CD4-positive, alpha-beta memory T cell (primary cell): ENCODE measurements at regions not wholly inside any gene's neighbourhood (a gene's known extent, or its start where the extent isn't known, plus 50 kb on each side); places are given as distances from the start of the nearest gene placed in this dataset.

ENCODE experiments used
- CTCF ChIA-PET: fragments of 350-600 bp; sonication (Branson Sonifier 250); formaldehyde crosslinking; loops from one replicate; lab custom pipeline; 2021; ENCODE audit warnings: inconsistent platforms; ENCODE audit not compliant: partially characterized antibody; lab: Charles Lee
- POLR2A ChIA-PET: fragments of 350-600 bp; sonication (Branson Sonifier 250); formaldehyde crosslinking; loops from one replicate; lab custom pipeline; 2021; ENCODE audit not compliant: partially characterized antibody; lab: Charles Lee
- DNase-seq, 5 donors: peaks; one replicate each; pipeline versions ENCODE4 v3.0.0 to v3.0.0-alpha.2; 2020 to 2022; ENCODE audit warnings: mixed read lengths in 1 of 5
- H3K27ac ChIP-seq: one replicate; pipeline ENCODE4 v1.7.0; 2013; ENCODE audit warnings: low read depth, low read length
- H3K27me3 ChIP-seq: 2 replicates; pipeline ENCODE4 v1.7.0; 2013; ENCODE audit warnings: mild to moderate bottlenecking, low read length, moderate library complexity; ENCODE audit not compliant: insufficient read depth
- H3K36me3 ChIP-seq: 2 replicates; pipeline ENCODE4 v1.7.0; 2013; ENCODE audit warnings: mild to moderate bottlenecking, low read length, moderate library complexity; ENCODE audit not compliant: insufficient read depth
- H3K4me1 ChIP-seq: 2 replicates; pipeline ENCODE4 v1.7.0; 2013; ENCODE audit warnings: mild to moderate bottlenecking, low read length, moderate library complexity; ENCODE audit not compliant: insufficient read depth
- H3K4me3 ChIP-seq, 2 donors: one replicate each; pipeline ENCODE4 v1.7.0; 2013; ENCODE audit warnings: low read length in 2 of 2, mild to moderate bottlenecking in 1 of 2
- H3K9me3 ChIP-seq, 2 donors: one replicate each; pipeline ENCODE4 v1.7.0; 2013; ENCODE audit warnings: low read length in 2 of 2, control low read depth in 1 of 2; ENCODE audit not compliant: control insufficient read depth in 1 of 2
- H3K27ac Mint-ChIP-seq, 7 donors: one replicate each; pipeline ENCODE4 v1.8.0; 2020 to 2021; ENCODE audit warnings: mixed read lengths in 7 of 7, mild to moderate bottlenecking in 6 of 7, inconsistent platforms in 3 of 7, moderate library complexity in 3 of 7
- H3K27me3 Mint-ChIP-seq, 2 donors: one replicate each; pipeline ENCODE4 v1.8.0; 2020 to 2021; ENCODE audit warnings: mixed read lengths in 2 of 2
- H3K36me3 Mint-ChIP-seq, 2 donors: one replicate each; pipeline ENCODE4 v1.8.0; 2020 to 2021; ENCODE audit warnings: mixed read lengths in 2 of 2, inconsistent platforms in 1 of 2, mild to moderate bottlenecking in 1 of 2
- H3K4me1 Mint-ChIP-seq, 4 donors: one replicate each; pipeline ENCODE4 v1.8.0; 2020 to 2021; ENCODE audit warnings: mixed read lengths in 4 of 4, mild to moderate bottlenecking in 1 of 4
- H3K4me3 Mint-ChIP-seq, 8 donors: one replicate each; pipeline ENCODE4 v1.8.0; 2020 to 2021; ENCODE audit warnings: mixed read lengths in 8 of 8, mild to moderate bottlenecking in 7 of 8, moderate library complexity in 6 of 8, inconsistent platforms in 3 of 8
- H3K9me3 Mint-ChIP-seq, 8 donors: one replicate each; pipeline ENCODE4 v1.8.0; 2020 to 2021; ENCODE audit warnings: mixed read lengths in 8 of 8, mild to moderate bottlenecking in 5 of 8, inconsistent platforms in 3 of 8, moderate library complexity in 1 of 8
- intact Hi-C: fragments of 100-400 bp; cut with micrococcal nuclease; formaldehyde crosslinking; loops from one replicate; pipeline ENCODE4 v1.15.1; 2023

DNA sequence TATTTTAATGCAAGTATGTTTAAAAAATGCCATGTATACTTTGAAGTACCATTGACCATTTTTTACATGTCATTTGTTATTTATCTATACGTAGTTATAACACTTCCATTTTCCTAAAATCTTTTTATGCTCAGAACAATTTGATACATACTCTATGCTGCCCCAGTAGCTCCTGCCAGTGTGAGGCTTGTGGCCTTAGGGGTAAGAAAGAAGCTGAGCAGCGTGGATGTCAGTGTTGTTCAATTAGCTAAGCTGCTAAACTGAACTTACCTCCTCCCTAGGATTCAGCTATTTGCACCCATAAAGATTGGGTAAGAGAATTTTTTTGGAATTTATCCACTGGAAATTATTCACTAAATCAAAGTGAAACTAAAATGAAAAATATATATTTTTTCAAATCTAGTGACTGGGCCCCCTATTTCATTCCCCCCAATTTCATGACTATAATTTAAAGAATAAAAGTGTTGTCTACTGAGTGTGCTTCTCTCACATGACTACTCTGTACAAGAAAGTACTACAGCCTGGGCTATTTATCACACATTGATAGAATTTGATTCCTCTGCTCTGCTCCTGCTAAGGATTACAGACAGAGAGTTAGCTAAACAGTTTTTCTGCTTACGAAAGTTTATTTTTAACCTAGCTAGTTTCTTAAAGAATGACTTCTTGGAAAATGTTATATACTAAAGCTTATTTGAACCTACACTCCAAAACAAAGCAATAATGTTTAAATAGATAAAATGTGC, 1030.3 kb upstream of the ADGRL4 start:
- POLR2A ChIA-PET = no interaction called here
- CTCF ChIA-PET = no interaction called here
- H3K4me1 ChIP-seq = no peaks in the 10 kb centered on the region
- intact Hi-C loops = no loop called here
- no peaks in the 10 kb centered on the region for H3K36me3 ChIP-seq
- H3K9me3 ChIP-seq = no peaks in the 10 kb centered on the region
- no peaks in the 10 kb centered on the region for H3K27me3 Mint-ChIP-seq
- H3K4me3 ChIP-seq = no peak overlapping the region
- peaks cover 2 to 17% (median 8%) of the 10 kb centered on the region in 8 donors for H3K9me3 Mint-ChIP-seq
- H3K4me3 Mint-ChIP-seq = no peak overlapping the region
- no peak overlapping the region for H3K27ac Mint-ChIP-seq
- DNase-seq = no peak
- H3K4me1 Mint-ChIP-seq = no peaks in the 10 kb centered on the region
- H3K27ac ChIP-seq = no peak overlapping the region
- H3K27me3 ChIP-seq = no peaks in the 10 kb centered on the region
- H3K36me3 Mint-ChIP-seq = no peaks in the 10 kb centered on the region

DNA sequence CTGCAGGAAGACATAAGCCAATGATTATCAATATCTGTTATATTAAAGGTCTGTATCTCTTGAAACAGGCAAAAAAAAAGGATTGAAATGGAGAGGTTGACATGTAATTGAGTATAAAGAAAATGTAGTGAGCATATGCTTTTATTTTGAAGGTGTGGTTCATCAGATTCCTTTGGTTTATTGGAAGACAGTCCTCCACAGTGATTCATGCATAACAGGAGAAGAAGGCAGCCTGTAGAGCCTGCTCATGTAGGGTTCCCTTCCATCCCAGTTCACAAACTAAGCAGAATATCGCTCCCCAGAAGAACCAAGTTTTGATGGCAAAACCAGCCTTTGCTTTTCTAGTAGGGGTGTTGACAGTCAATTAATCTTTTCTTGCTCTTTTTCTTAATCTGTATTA, 1016.8 kb upstream of the ADGRL4 start:
- Mint-ChIP-seq H3K4me3 (no peak overlapping the region), H3K4me1 (no peaks in the 10 kb centered on the region), H3K9me3 (peaks cover 0 to 12% (median 3%) of the 10 kb centered on the region in 8 donors), H3K27me3 (no peaks in the 10 kb centered on the region), H3K27ac (no peak overlapping the region), H3K36me3 (no peaks in the 10 kb centered on the region)
- DNase-seq = no peak
- intact Hi-C loops = no loop called here
- Histone ChIP-seq H3K4me3 (no peak overlapping the region), H3K36me3 (no peaks in the 10 kb centered on the region), H3K27ac (no peak overlapping the region), H3K4me1 (no peaks in the 10 kb centered on the region), H3K27me3 (no peaks in the 10 kb centered on the region), H3K9me3 (no peaks in the 10 kb centered on the region)
- ChIA-PET CTCF (no interaction called here), POLR2A (no interaction called here)

DNA sequence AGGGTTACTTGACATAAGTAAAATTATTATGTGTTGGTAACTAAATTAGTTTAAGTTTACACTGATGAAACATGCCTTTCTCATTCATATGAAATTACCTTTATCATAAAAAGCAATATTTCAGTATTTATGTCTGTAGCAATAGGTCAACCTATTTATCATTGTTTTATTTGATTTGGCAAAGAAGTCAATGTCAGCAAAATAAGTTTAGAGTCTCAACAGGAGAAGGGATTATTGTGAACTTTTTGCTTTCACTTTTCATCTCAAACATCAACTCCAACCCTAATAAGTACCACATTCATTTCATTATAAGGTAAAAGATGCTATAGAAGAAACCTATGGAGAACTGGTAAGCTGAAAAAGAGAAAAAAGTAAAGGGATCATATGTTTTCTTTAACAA, 1015.4 kb upstream of the ADGRL4 start:
- Mint-ChIP-seq H3K27me3 (no peaks in the 10 kb centered on the region), H3K9me3 (peaks cover 0 to 16% (median 6%) of the 10 kb centered on the region in 8 donors), H3K4me3 (no peak overlapping the region), H3K36me3 (no peaks in the 10 kb centered on the region), H3K27ac (no peak overlapping the region), H3K4me1 (no peaks in the 10 kb centered on the region)
- H3K9me3 ChIP-seq = no peaks in the 10 kb centered on the region
- DNase-seq = no peak
- POLR2A ChIA-PET = no interaction called here
- intact Hi-C loops = no loop called here
- no peaks in the 10 kb centered on the region for H3K27me3 ChIP-seq
- no peak overlapping the region for H3K27ac ChIP-seq
- no peak overlapping the region for H3K4me3 ChIP-seq
- CTCF ChIA-PET = no interaction called here
- no peaks in the 10 kb centered on the region for H3K4me1 ChIP-seq
- no peaks in the 10 kb centered on the region for H3K36me3 ChIP-seq

DNA sequence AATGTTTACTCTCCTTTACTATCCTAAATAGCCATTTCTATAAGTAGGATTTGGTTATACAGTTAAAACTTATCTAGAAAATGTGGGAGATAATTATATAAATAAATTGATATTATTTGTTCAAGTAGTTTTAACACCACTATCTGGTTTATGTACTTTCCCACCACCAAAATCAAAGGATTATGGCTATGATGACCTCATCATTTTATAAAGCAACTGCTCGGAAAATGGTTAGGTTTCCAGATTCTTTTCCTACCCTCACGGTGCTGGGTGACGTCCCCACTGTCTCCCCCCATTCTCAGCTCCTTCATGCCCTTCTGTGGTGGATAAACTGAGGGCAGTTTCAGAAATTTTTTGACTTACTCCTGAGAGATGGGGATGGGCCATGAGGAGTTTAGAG, 1011.8 kb upstream of the ADGRL4 start:
- no peak for DNase-seq
- H3K27me3 ChIP-seq = no peaks in the 10 kb centered on the region
- no peaks in the 10 kb centered on the region for H3K4me1 ChIP-seq
- no peaks in the 10 kb centered on the region for H3K4me1 Mint-ChIP-seq
- no peaks in the 10 kb centered on the region for H3K27me3 Mint-ChIP-seq
- ChIA-PET POLR2A (no interaction called here), CTCF (no interaction called here)
- peaks cover 0 to 11% (median 4%) of the 10 kb centered on the region in 8 donors for H3K9me3 Mint-ChIP-seq
- no peak overlapping the region for H3K27ac ChIP-seq
- H3K4me3 Mint-ChIP-seq = no peak overlapping the region
- no peak overlapping the region for H3K4me3 ChIP-seq
- intact Hi-C loops = no loop called here
- H3K9me3 ChIP-seq = no peaks in the 10 kb centered on the region
- no peak overlapping the region for H3K27ac Mint-ChIP-seq
- H3K36me3 ChIP-seq = no peaks in the 10 kb centered on the region
- H3K36me3 Mint-ChIP-seq = no peaks in the 10 kb centered on the region

DNA sequence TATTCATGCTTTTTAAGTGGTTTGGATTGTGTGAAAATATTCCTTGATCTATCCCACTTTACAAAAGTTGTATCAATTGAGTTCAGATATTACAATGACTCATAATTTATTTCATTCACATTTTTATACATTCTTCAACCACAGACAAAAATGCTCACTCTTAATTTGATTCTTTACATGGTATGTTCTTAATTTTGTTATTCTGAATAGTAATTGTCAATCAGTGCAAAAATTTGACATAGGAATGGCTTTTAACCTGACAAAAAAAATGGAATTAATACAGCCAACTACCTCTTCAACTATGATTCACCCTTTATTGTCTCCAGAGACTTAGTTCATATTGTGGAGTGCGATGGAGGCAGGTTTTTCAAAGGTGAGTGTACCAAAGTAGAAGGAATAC, 1002.4 kb upstream of the ADGRL4 start:
- Mint-ChIP-seq H3K4me3 (no peak overlapping the region), H3K27me3 (no peaks in the 10 kb centered on the region), H3K36me3 (no peaks in the 10 kb centered on the region), H3K27ac (no peak overlapping the region), H3K4me1 (no peaks in the 10 kb centered on the region), H3K9me3 (peaks cover 0 to 10% (median 1%) of the 10 kb centered on the region in 8 donors)
- H3K4me1 ChIP-seq = no peaks in the 10 kb centered on the region
- POLR2A ChIA-PET = no interaction called here
- intact Hi-C loops = no loop called here
- no peaks in the 10 kb centered on the region for H3K9me3 ChIP-seq
- no peak overlapping the region for H3K4me3 ChIP-seq
- no peaks in the 10 kb centered on the region for H3K36me3 ChIP-seq
- H3K27me3 ChIP-seq = no peaks in the 10 kb centered on the region
- CTCF ChIA-PET = no interaction called here
- H3K27ac ChIP-seq = no peak overlapping the region
- no peak for DNase-seq

DNA sequence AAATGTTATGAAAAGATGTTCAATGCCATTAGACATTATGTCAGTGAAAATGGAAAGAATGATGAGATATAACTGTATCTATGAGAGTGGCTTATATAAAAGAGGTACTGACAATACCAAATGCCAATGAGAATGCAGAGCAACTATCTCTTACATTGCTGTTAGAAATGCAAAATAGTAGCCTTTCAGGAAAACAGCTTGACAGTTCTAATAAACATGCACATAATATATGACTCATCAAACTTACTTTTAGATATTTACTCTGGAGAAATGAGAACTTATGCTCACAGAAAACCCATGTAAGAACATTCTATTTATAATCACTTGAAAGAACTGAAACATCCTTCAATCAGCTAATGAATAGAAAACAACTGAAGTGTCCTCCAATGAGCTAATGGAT, 996.7 kb upstream of the ADGRL4 start:
- H3K27me3 Mint-ChIP-seq = no peaks in the 10 kb centered on the region
- no peak overlapping the region for H3K27ac ChIP-seq
- ChIA-PET POLR2A (no interaction called here), CTCF (no interaction called here)
- H3K4me3 ChIP-seq = no peak overlapping the region
- no peaks in the 10 kb centered on the region for H3K36me3 Mint-ChIP-seq
- no peaks in the 10 kb centered on the region for H3K4me1 ChIP-seq
- H3K27me3 ChIP-seq = no peaks in the 10 kb centered on the region
- H3K9me3 Mint-ChIP-seq = peaks cover 2 to 19% (median 12%) of the 10 kb centered on the region in 8 donors
- no peaks in the 10 kb centered on the region for H3K4me1 Mint-ChIP-seq
- H3K4me3 Mint-ChIP-seq = no peak overlapping the region
- intact Hi-C loops = no loop called here
- no peaks in the 10 kb centered on the region for H3K36me3 ChIP-seq
- H3K9me3 ChIP-seq = peaks cover 0 to 3% of the 10 kb centered on the region in 2 donors
- no peak overlapping the region for H3K27ac Mint-ChIP-seq
- no peak for DNase-seq

DNA sequence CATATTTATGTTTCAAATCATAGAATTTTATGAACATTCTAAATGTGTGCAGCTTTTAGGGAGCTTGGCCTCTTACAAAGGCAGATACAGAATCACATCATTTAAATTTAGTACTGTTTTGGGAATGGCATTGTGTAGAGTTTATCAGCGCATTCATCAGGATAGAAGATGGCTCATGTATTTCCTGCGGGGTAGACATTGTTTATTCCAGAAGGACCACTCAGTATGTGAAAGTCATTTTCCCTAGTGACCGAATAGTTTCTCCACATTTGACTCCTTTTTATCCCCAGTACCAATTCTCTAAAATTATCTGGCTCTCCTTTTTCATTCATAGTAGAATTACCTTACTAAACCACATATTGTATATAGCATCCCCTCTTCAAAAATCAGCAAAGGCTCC, 981.9 kb upstream of the ADGRL4 start:
- Mint-ChIP-seq H3K9me3 (peaks cover 0 to 12% (median 4%) of the 10 kb centered on the region in 8 donors), H3K27ac (no peak overlapping the region), H3K4me3 (no peak overlapping the region), H3K4me1 (no peaks in the 10 kb centered on the region), H3K27me3 (no peaks in the 10 kb centered on the region), H3K36me3 (no peaks in the 10 kb centered on the region)
- ChIA-PET POLR2A (no interaction called here), CTCF (no interaction called here)
- Histone ChIP-seq H3K4me3 (no peak overlapping the region), H3K27ac (no peak overlapping the region), H3K36me3 (no peaks in the 10 kb centered on the region), H3K9me3 (peaks cover 0 to 5% of the 10 kb centered on the region in 2 donors), H3K27me3 (no peaks in the 10 kb centered on the region), H3K4me1 (no peaks in the 10 kb centered on the region)
- DNase-seq = no peak
- intact Hi-C loops = no loop called here
